ENCODE measurements at regions not wholly inside any gene's neighbourhood (a gene's known extent, or its start where the extent isn't known, plus 50 kb on each side); places are given as distances from the start of the nearest gene placed in this dataset.

GRCh38 chrX:140337263-140337662 lies 167.6 kb downstream of the SOX3 start:
- DNase-seq (ENCODE audit: low spot score in 2 of 2): no peak
- 91% methylated on average over 1 of the region's 1 CpG for WGBS

GRCh38 chrX:140318296-140318695 lies 186.6 kb downstream of the SOX3 start:
- no peak for DNase-seq (ENCODE audit: low spot score in 2 of 2)
- H3K27ac ChIP-seq: no peak overlapping the region

More at GRCh38 chrX:140337263-140337662, 167.6 kb downstream of the SOX3 start:
- Histone ChIP-seq H3K27me3 (no peaks in the 10 kb centered on the region), H3K4me3 (no peak overlapping the region), H3K9me3 (no peaks in the 10 kb centered on the region), H3K4me1 (no peaks in the 10 kb centered on the region), H3K36me3 (no peaks in the 10 kb centered on the region), H3K27ac (no peak overlapping the region)
- TF ChIP-seq CTCF (IDR thresholded peaks at IDR 0.05) (no peak), EP300 (IDR thresholded peaks at IDR 0.05) (no peak), POLR2A (IDR thresholded peaks at IDR 0.05) (no peak), POLR2AphosphoS5 (IDR thresholded peaks at IDR 0.05) (no peak)

GRCh38 chrX:140317462-140317861 lies 187.4 kb downstream of the SOX3 start:
- no peak overlapping the region for H3K4me3 ChIP-seq
- H3K27me3 ChIP-seq: no peaks in the 10 kb centered on the region
- no peak for DNase-seq (ENCODE audit: low spot score in 2 of 2)
- H3K36me3 ChIP-seq: no peaks in the 10 kb centered on the region
- WGBS: 49% methylated on average over 2 of the region's 2 CpGs
- no peak for TF ChIP-seq EP300 (IDR thresholded peaks at IDR 0.05)
- no peak for TF ChIP-seq CTCF (IDR thresholded peaks at IDR 0.05)
- no peak for TF ChIP-seq POLR2AphosphoS5 (IDR thresholded peaks at IDR 0.05)
- no peak for TF ChIP-seq POLR2A (IDR thresholded peaks at IDR 0.05)
- no peaks in the 10 kb centered on the region for H3K9me3 ChIP-seq
- no peak overlapping the region for H3K27ac ChIP-seq
- H3K4me1 ChIP-seq: no peaks in the 10 kb centered on the region

More at GRCh38 chrX:140318296-140318695, 186.6 kb downstream of the SOX3 start:
- TF ChIP-seq CTCF (IDR thresholded peaks at IDR 0.05) (no peak), POLR2AphosphoS5 (IDR thresholded peaks at IDR 0.05) (no peak), EP300 (IDR thresholded peaks at IDR 0.05) (no peak), POLR2A (IDR thresholded peaks at IDR 0.05) (no peak)
- Histone ChIP-seq H3K36me3 (no peaks in the 10 kb centered on the region), H3K9me3 (no peaks in the 10 kb centered on the region), H3K4me3 (no peak overlapping the region), H3K4me1 (no peaks in the 10 kb centered on the region), H3K27me3 (no peaks in the 10 kb centered on the region)
- WGBS: 64% methylated on average over 4 of the region's 4 CpGs

- no peaks in the 10 kb centered on the region for H3K4me1 ChIP-seq
- H3K4me3 ChIP-seq: no peak overlapping the region
- H3K27me3 ChIP-seq: no peaks in the 10 kb centered on the region
- DNase-seq (ENCODE audit: low spot score in 2 of 2): no peak
- no peaks in the 10 kb centered on the region for H3K9me3 ChIP-seq
- H3K27ac ChIP-seq: no peak overlapping the region
- 76% methylated on average over 11 of the region's 11 CpGs for WGBS
- TF ChIP-seq POLR2A (IDR thresholded peaks at IDR 0.05) (no peak), POLR2AphosphoS5 (IDR thresholded peaks at IDR 0.05) (no peak), EP300 (IDR thresholded peaks at IDR 0.05) (no peak), CTCF (IDR thresholded peaks at IDR 0.05) (no peak)
- no peaks in the 10 kb centered on the region for H3K36me3 ChIP-seq
Measured at GRCh38 chrX:140298960-140299825, 205.7 kb downstream of the SOX3 start.

GRCh38 chrX:140297273-140297672 lies 207.6 kb downstream of the SOX3 start:
- WGBS: 54% methylated on average over 1 of the region's 1 CpG
- no peaks in the 10 kb centered on the region for H3K4me1 ChIP-seq
- DNase-seq (ENCODE audit: low spot score in 2 of 2): no peak

More at GRCh38 chrX:140297273-140297672, 207.6 kb downstream of the SOX3 start:
- no peaks in the 10 kb centered on the region for H3K9me3 ChIP-seq
- no peaks in the 10 kb centered on the region for H3K36me3 ChIP-seq
- H3K27me3 ChIP-seq: no peaks in the 10 kb centered on the region
- TF ChIP-seq EP300 (IDR thresholded peaks at IDR 0.05): no peak
- no peak for TF ChIP-seq CTCF (IDR thresholded peaks at IDR 0.05)
- TF ChIP-seq POLR2AphosphoS5 (IDR thresholded peaks at IDR 0.05): no peak
- no peak for TF ChIP-seq POLR2A (IDR thresholded peaks at IDR 0.05)
- no peak overlapping the region for H3K27ac ChIP-seq
- H3K4me3 ChIP-seq: no peak overlapping the region

Measured in suprapubic skin (tissue), 4 donors.